Aorta (tissue), 5 donors: ENCODE measurements at regions not wholly inside any gene's neighbourhood (a gene's known extent, or its start where the extent isn't known, plus 50 kb on each side); places are given as distances from the start of the nearest gene placed in this dataset.
"Not testable (repeated sequence)": the region's sequence is repeated elsewhere in the genome, so short reads cannot be mapped to it uniquely, and the experiment has no call there.

Experiments used
- ATAC-seq: fragments of 200-7000 bp; cut with Tn5 transposase; one replicate; pipeline ENCODE4 v1.9.1; 2022; ENCODE audit warnings: moderate library complexity; ENCODE audit not compliant: low FRiP score
- DNase-seq, 2 donors: peaks; one replicate each; pipeline ENCODE4 v3.0.0-alpha.2; 2020
- H3K27ac ChIP-seq, 2 donors: one replicate each; pipeline ENCODE4 v1.5.1; 2013; ENCODE audit warnings: low read length in 2 of 2, mild to moderate bottlenecking in 2 of 2, moderate library complexity in 2 of 2, control low read depth in 1 of 2, inconsistent platforms in 1 of 2, low read depth in 1 of 2
- H3K27me3 ChIP-seq, 2 donors: one replicate each; pipeline ENCODE4 v1.6.1; 2013; ENCODE audit warnings: control low read depth in 1 of 2, low read length in 1 of 2, mild to moderate bottlenecking in 1 of 2, moderate library complexity in 1 of 2; ENCODE audit not compliant: insufficient read depth in 2 of 2, control insufficient read depth in 1 of 2
- H3K36me3 ChIP-seq, 2 donors: one replicate each; pipeline ENCODE4 v1.6.1; 2013; ENCODE audit warnings: control low read depth in 1 of 2, low read length in 1 of 2, mild to moderate bottlenecking in 1 of 2; ENCODE audit not compliant: insufficient read depth in 2 of 2, control insufficient read depth in 1 of 2
- H3K4me1 ChIP-seq, 2 donors: one replicate each; pipeline ENCODE4 v1.6.1; 2013; ENCODE audit warnings: low read length in 2 of 2, control low read depth in 1 of 2, mild to moderate bottlenecking in 1 of 2, moderate library complexity in 1 of 2; ENCODE audit not compliant: insufficient read depth in 2 of 2, control insufficient read depth in 1 of 2
- H3K4me3 ChIP-seq, 2 donors: one replicate each; pipeline ENCODE4 v1.5.1; 2013; ENCODE audit warnings: low read length in 2 of 2, control low read depth in 1 of 2, mild to moderate bottlenecking in 1 of 2
- H3K9me3 ChIP-seq: one replicate; pipeline ENCODE4 v1.6.1; 2013; ENCODE audit warnings: mild to moderate bottlenecking, low read length; ENCODE audit not compliant: control insufficient read depth
- WGBS, 2 donors: extraction: QIAGEN DNeasy Blood & Tissue Kit; methylation state at CpG; one replicate each; pipeline ENCODE4 v1.1.7; 2013; 5-methylcytosine and 5-hydroxymethylcytosine counted together
- intact Hi-C, 2 donors: fragments of 100-400 bp; cut with DNase I; formaldehyde crosslinking; loops; one replicate each; pipeline versions ENCODE4 v1.14.2 to v1.15.0; 2022
- donor health status: healthy with polysubstance abuse.
- donor health status: Bipolar disorder and iron deficiency.
- donor health status: DM: no; HTN: no; CAD: no.
- donor health status: DM: no; HTN: no; CAD: no.
- donor health status: DM: yes; HTN: yes; CAD: no.

- DNase-seq (no peak), ATAC-seq (no peak)
- 69 to 73% methylated on average over 9 of the region's 9 CpGs for WGBS, 2 donors
- H3K27ac ChIP-seq = no peak overlapping the region
- no peaks in the 10 kb centered on the region for H3K9me3 ChIP-seq
- intact Hi-C loops = no loop called here
- H3K27me3 ChIP-seq = no peaks in the 10 kb centered on the region
- no peaks in the 10 kb centered on the region for H3K4me1 ChIP-seq
- H3K36me3 ChIP-seq = no peaks in the 10 kb centered on the region
- no peak overlapping the region for H3K4me3 ChIP-seq
Measured at GRCh38 chr22:22730655-22731373, 86.4 kb downstream of the GGTLC2 start.

DNA sequence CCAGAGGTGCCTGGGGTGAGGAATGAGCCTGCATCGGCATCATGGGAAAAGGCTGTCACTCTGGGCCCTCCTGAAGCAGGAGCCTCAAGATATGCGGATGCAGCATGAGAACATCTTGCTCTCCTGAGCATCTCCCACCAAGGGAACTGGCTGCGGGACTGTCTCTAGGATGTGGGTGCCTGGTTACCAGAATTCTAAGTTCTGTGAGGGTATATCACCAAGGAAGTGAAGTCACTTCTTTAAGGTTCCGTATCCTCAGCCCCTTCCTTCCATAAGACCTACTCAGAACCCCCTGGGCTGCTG, 86.9 kb downstream of the GGTLC2 start:
- Histone ChIP-seq H3K4me1 (no peaks in the 10 kb centered on the region), H3K27me3 (no peaks in the 10 kb centered on the region), H3K4me3 (no peak overlapping the region), H3K9me3 (no peaks in the 10 kb centered on the region), H3K36me3 (no peaks in the 10 kb centered on the region), H3K27ac (no peak overlapping the region)
- no peak for ATAC-seq
- 95 to 96% methylated on average over 4 of the region's 4 CpGs for WGBS, 2 donors
- intact Hi-C loops = no loop called here
- no peak for DNase-seq

DNA sequence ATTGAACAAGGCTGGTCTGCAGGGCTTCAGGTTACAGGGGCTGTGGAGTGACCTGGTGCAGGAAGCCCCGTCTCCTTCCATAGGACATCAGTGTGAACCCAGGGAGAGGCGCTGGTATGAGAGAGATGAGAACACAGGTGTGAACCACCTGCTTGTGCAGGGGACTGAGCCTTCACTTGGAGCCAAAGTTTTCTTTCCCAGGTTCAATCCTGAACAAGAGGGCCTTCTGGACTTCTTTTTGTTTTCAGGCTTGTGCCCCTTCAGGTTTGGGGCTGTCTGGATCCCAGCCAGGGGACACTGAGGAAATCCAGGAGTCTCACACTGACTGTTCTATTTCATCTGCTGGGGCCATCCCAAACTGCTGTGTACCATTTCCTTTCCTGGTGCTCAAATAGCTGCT, 88.6 kb downstream of the GGTLC2 start:
- intact Hi-C loops, H3K9me3 ChIP-seq, H3K4me1 ChIP-seq, H3K4me3 ChIP-seq, H3K27me3 ChIP-seq, ATAC-seq, H3K27ac ChIP-seq, DNase-seq, H3K36me3 ChIP-seq: not testable (repeated sequence)
- 51 to 68% methylated on average over 2 of the region's 2 CpGs for WGBS, 2 donors

- Histone ChIP-seq H3K27ac (no peak overlapping the region), H3K36me3 (no peaks in the 10 kb centered on the region), H3K4me3 (no peak overlapping the region), H3K4me1 (no peaks in the 10 kb centered on the region), H3K9me3 (no peaks in the 10 kb centered on the region), H3K27me3 (no peaks in the 10 kb centered on the region)
- ATAC-seq = no peak
- intact Hi-C loops = no loop called here
- peak in 1 of 2 donors; percentile 36 for DNase-seq
- 77% methylated on average over 7 of the region's 7 CpGs for WGBS, 2 donors
Measured at GRCh38 chr22:22733881-22734373, 89.5 kb downstream of the GGTLC2 start.

- H3K4me3 ChIP-seq, H3K27me3 ChIP-seq, H3K9me3 ChIP-seq, ATAC-seq, intact Hi-C loops, H3K27ac ChIP-seq, H3K36me3 ChIP-seq, H3K4me1 ChIP-seq: not testable (repeated sequence)
- WGBS, 2 donors = 63 to 65% methylated on average over 15 to 17 of the region's 17 CpGs
- DNase-seq = peak in 1 of 2 donors; percentile 47
Measured at GRCh38 chr22:22734395-22735272, 90.2 kb downstream of the GGTLC2 start.

DNA sequence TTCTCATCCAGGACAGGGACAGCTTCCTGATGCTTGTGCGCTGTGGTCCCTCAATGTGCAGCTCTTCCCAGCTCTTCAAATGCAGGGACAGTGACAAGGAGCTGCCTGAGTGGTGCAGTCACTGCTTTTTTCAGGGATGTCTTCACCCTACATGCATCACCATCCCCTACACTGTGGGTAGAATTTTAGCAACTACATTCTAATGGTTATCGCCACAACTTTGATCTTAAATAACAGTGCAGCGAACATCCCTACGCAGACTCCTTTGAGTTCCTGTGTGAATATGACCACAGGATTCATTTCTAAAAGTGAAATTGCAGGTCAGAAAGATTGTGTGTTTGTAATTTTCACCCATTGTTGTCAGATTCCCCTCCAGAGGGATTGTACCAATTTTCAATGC, 90.9 kb downstream of the GGTLC2 start:
- H3K9me3 ChIP-seq, H3K4me1 ChIP-seq, H3K36me3 ChIP-seq, ATAC-seq, H3K27me3 ChIP-seq, intact Hi-C loops, DNase-seq, H3K27ac ChIP-seq, H3K4me3 ChIP-seq: not testable (repeated sequence)
- WGBS, 2 donors = 74 to 81% methylated on average over 4 of the region's 4 CpGs

DNA sequence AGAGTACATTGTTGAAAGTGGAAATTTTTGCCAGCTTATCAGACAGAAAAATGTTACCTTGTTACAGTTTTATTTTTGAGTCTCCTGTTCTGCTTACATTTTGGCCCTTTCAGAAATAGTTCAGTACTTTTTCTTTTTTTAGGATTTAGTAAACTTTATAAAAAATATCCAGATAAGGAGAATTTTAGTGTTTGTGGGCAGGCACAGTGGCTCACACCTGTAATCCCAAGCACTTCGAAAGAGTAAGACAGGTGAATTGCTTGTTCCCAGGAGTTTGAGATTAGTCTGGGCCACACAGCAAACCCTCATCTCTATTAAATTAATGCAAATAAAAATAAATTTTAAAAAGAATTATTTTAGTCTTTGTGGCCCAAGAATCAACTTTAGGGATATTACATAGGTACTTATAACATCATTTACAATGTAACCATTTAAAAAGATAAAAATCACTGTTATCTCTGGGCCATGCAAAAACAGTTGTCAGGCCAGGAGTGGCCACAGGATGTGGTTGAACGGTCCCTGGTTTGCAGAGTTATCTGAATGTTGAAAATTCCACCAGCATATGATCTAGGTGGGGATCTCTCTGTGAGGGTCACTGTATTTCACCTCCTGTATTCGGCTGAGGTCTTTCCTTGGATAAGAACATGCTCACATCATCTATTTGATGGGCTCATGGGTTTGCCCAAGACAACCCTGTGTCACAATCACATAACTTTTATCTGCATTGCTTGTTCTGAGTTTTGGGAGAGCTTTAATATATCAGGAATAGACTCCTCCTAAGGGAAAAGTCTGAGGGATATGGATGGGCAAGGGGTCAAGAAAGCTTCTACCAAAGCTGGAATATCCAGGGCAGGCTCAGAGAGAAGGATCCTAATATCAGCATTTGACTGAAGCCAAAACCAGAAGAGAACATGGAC, 91.5 kb downstream of the GGTLC2 start:
- ATAC-seq (no peak), DNase-seq (no peak)
- no peaks in the 10 kb centered on the region for H3K9me3 ChIP-seq
- H3K4me3 ChIP-seq = no peak overlapping the region
- WGBS, 2 donors = 59 to 67% methylated on average over 3 of the region's 3 CpGs
- no peak overlapping the region for H3K27ac ChIP-seq
- intact Hi-C loops = no loop called here
- no peaks in the 10 kb centered on the region for H3K36me3 ChIP-seq
- H3K27me3 ChIP-seq = no peaks in the 10 kb centered on the region
- no peaks in the 10 kb centered on the region for H3K4me1 ChIP-seq

GRCh38 chr22:22737590-22737989, 93.2 kb downstream of the GGTLC2 start:
- intact Hi-C loops = no loop called here
- ATAC-seq = no peak
- Histone ChIP-seq H3K27me3 (no peaks in the 10 kb centered on the region), H3K4me3 (no peak overlapping the region), H3K27ac (no peak overlapping the region), H3K4me1 (no peaks in the 10 kb centered on the region), H3K9me3 (no peaks in the 10 kb centered on the region), H3K36me3 (no peaks in the 10 kb centered on the region)
- 80 to 85% methylated on average over 2 of the region's 2 CpGs for WGBS, 2 donors
- DNase-seq = no peak
